Fibroblast of peridontal ligament (primary cell): ENCODE measurements at regions not wholly inside any gene's neighbourhood (a gene's known extent, or its start where the extent isn't known, plus 50 kb on each side); places are given as distances from the start of the nearest gene placed in this dataset.
"Not testable (repeated sequence)": the region's sequence is repeated elsewhere in the genome, so short reads cannot be mapped to it uniquely, and the experiment has no call there.

Experiments
- DNase-seq: peaks from one replicate; pipeline ENCODE4 v3.0.0-alpha.2; 2010; ENCODE audit errors: extremely low read depth

DNA sequence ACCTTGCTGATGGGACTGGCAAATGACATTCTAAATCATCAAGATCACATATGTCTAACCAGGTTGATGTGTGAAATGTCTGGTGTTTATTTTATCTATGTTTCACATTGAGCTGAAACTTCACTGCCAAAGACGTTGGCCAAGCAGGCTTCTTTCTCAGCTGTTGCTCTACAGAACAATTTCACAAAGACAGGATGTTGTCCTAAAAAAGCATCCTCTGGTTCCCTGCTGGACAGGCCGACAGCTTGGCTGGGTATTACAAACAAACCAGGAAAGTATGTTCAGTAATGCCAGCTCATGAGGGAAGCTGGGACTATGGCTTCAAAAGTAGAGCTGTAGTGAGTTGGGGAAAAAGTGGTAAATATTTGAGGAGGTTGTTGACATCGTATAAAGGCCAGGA lies 179.4 kb downstream of the FAM43A start:
- no peak for DNase-seq

GRCh38 chr3:194865615-194866014 lies 179.9 kb downstream of the FAM43A start:
- DNase-seq = no peak

DNA sequence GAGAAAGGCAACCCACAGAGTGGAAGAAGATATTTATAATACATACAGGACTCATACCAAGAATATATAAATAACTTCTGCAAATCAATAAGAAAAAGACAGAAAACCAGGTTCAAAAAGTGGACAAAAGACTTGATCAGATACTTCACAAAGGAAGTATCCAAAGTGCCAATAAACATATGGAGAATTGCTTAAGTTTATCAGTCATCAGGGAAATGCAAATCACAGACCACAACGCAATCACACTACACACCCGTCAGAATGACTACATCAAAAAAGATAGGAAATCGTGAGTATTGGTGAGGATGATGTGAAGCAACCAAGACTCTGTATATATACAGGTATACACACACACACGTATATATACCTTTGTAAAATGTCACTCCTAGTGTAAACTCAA lies 180.6 kb downstream of the FAM43A start:
- DNase-seq = no peak

- no peak for DNase-seq
Observed at GRCh38 chr3:194867270-194867983, 181.7 kb downstream of the FAM43A start.

DNA sequence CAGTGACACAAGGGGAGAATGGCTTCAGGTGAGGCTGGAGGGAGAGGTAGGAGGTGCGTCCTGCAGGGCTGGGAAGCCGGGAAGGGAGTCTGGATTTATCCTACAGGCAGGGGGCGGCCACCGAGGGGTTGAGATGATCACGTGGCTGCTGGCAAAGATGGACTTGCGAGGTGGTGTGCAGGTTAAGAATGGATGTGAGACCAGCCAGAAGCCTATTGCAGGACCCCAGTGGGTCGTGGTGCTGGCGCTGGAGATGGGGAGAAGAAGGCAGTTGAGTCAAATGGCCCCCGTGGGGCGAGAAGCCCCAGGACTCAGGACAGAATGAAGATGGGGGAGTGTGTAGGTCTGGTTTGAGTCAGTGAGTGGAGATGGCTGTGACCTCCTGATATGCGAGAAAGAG lies 183.1 kb downstream of the FAM43A start:
- DNase-seq = no peak

DNA sequence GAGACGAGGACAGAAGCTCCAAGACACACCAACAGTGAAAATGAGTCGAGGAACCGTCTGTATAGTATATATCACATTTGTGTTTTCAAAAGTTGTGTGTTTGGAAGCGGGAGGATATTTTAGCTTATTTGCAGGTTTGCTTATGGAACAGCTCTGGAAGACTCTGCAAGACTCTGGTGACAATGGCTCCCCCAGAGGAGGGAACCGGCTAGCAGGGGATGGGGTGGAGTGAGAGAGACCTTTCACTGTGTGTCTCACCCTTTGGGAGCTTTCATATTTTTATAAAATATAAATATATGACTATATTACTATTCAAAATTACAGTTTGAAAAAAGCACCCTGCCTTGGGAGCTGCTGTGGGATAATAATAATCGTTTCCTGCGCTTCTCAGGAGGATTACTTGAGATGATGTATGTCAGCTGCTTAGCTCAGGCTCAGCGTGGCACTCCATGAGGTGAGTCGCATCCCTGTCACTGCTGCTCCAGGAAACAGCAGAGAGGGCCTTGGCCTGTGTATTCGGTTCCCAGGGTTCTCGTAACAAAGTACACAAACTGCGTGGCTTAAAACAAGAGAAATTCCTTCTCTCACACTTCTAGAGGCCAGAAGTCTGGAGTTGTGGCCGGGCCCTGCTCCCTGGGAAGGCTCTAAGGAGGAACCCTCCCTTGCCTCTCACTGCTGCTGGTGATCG lies 183.9 kb downstream of the FAM43A start:
- DNase-seq = peak; percentile 47

- no peak for DNase-seq
Observed at GRCh38 chr3:194870394-194871110, 184.9 kb downstream of the FAM43A start.

DNA sequence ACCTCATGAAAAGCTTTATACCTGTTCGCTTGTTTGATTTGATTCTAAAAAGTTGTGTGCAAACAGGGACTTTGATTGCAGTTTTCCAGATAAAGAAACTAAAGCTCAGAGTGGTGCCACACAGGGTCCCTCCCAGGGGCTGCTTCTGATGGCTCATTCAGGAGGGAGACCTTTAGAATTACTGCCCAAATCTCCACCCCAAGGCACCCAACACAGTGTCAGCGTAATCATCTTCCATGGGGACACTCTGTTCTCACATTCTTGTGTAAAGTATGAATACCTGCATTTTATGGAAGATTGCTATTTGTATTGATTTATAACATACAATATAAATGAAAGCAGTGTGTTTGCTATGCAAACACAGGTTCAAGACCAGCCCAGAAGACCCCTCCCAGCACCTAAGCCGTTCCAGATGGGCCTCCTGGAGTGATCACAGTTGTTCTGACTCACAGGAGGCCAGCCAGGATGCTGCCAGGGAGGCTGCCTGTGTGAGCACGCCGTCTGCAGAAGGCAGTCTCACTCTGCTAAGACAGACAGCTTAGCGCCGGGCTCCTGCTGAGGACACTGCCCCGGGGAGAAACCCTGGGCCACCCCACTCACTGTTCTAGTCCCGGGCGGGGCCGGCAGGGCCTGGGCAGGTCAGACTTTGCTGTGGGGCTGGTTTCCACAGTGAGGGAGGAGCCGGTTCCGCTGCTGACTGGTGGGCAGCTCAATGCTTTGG lies 185.6 kb downstream of the FAM43A start:
- peak; percentile 74 for DNase-seq

DNA sequence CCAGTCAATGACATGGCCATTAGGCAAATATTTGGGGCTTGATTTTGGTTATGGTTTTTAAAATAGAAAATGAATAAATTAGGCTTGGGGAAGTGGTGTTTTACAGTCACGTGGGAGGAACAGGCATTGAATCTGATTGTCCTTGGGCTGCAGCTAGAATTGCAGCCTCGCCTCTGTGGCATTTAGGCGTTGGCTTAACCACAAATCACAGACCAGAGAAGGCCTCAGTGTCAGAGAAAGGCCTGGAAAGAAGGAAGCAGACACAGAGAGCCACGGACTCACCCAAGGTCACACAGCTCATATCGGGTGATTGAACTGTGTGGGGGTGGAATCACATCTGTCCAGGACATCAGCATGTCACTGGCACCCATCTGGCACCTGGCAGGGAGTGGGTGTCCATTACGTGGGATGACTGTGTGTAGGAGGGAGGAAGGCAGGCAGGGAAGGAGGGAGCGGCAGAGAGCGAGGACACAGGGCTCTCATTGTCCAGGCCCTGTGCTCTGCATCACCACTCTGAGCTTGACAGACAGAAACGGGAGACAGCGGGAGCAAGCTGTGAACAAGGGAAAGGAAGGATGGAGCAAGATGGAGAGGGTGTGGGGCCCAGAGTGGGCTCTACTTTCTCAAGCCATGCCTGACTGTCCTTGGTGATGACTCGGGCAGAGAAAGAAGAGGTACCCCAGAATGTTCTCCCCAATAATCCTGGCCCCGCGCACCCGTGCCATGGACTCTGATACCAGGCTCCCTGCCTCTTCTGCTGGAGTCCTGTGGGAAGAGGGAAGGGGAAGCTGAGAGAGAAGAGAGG lies 186.4 kb downstream of the FAM43A start:
- DNase-seq = peak; percentile 51

DNA sequence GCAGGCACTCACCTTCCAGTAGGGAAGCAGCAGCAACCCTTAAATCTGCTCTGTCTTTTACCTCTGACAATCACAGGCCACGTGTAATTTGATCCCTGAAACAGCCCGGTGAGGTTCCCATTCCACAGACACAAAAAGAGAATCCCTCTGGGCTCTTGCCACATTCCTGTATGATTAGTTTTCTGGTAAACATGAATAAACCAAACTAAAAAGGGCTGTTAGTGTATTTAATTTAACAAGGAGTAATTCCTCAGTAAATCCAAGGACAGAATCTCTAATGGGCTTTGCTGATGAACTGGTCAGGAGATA lies 186.9 kb downstream of the FAM43A start:
- peak; percentile 42 for DNase-seq

DNA sequence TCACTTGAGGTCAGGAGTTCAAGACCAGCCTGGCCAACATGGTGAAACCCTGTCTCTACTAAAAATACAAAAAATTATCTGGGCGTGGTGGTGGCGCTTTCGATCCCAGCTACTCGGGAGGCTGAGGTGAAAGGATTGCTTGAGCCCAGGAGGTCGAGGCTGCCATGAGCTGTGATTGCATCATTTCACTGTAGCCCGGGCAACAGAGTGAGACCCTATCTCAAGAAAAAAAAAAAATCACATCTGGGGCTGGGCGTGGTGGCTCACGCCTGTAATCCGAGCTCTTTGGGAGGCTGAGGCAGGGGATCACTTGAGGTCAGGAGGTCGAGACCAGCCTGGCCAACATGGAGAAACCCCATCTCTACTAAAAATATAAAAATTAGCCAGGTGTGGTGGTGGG lies 187.8 kb downstream of the FAM43A start:
- DNase-seq = not testable (repeated sequence)

- DNase-seq = no peak
Observed at GRCh38 chr3:194874206-194874605, 188.5 kb downstream of the FAM43A start.

- DNase-seq = no peak
Observed at GRCh38 chr3:194874783-194875182, 189.1 kb downstream of the FAM43A start.

DNA sequence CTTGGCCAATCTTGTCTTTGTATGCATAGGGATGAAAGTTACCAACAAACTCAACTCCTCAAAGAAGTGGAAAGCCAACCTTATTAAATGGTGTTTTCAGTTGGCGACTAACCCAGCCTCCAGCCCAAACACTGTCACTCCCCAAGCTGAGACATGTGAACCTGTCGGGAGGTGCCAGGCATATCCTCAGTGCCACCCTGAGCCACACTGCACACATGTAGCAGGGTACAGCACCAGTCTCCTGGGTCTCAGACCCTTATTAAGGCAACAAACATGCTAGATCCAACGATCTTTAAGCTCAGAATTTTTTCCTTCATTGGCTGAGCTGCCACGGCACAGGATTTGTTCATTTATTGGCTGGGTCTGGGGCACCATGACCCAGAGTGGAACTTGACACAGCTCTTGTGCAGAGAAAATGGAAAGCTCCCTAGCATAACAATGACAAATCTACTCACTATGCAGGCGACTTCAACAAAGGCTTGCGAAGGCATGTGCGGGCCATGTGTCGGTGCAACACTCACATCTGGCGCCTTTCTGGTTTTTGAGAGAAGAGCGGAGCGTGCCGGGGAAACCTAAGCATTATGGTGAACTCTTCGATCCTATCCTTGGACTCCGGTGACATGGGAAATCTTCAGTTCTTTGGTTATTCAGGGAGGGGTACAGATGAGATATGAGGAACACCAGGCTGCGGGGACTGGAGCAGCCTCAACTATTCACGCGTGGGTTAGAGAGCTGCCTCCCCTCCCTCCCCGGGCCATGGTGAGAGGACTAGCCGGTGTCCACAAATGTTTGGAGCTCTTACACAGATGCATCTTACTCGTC lies 190.1 kb downstream of the FAM43A start:
- no peak for DNase-seq

- DNase-seq = no peak
Observed at GRCh38 chr3:194876403-194877095, 190.9 kb downstream of the FAM43A start.

GRCh38 chr3:194877291-194878119 lies 191.8 kb downstream of the FAM43A start:
- DNase-seq = no peak

- no peak for DNase-seq
Observed at GRCh38 chr3:194879126-194879877, 193.6 kb downstream of the FAM43A start.
